ENCODE measurements at regions not wholly inside any gene's neighbourhood (a gene's known extent, or its start where the extent isn't known, plus 50 kb on each side); places are given as distances from the start of the nearest gene placed in this dataset.

DNA sequence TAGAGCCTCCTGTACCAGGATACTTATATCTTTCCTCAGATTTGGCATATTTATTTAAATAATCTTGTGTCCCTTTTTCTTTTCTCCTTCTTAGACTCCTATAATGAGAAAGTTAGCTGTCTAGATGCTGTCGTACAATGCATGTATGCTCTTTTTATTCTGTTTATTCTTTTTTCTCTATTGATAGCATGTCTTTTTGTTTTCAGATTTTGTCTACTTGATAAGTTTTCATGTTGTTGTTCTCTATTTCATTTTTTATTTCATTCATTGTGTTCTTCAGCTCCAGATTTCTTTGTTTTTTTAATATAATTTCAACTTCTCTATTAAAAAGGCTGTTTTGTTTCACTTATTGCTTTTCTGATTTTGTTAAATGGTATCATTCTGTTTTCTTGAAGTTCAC lies 674.3 kb upstream of the POU3F3 start:
- no peak for DNase-seq

DNA sequence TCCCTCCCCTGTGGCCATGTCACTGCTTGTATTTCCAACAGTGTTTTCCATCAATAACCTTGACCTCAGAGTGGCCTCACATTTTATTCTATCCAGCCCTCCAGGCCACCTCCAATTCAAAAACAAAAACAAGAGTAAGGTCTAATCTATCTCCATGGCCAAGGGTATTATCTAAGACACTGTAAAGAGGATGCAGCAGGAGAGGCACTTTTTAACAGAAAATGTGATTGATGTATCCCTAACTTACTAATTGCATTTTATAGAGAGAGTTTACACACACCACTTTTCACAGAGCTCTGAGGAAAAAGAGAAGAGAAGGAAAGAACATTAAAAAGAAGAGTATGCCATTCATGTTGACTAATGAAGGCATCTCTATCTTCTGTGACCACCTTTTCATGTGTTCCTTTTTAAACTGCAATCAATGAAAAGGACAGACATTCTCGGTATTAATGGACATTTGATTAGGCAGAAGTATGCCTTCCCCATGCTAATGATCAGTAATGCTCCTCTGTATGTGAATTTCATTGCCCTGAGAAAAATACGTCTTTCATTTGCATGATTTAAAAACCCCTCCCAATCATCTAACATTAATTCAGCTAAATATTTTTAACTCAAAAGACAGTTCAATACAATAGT lies 653.3 kb upstream of the POU3F3 start:
- DNase-seq = no peak

DNA sequence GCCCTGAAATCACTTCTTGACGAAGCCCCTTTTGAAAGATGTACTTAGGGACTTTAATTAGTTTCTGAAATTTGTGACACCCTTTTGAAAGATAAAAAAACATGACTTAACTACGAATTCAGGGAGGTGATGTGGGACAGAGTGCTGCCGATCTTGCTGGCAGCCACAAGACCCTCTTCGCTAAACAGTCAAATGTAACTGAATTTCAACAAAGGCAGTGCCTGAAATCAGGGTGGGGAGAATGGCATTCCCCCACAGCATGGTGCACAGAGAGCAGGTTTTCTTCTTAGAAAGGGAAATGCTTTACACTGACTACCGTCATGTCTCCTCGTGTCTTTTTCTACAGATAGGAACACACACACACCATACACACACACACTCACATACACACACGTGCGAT lies 640.2 kb upstream of the POU3F3 start:
- no peak for DNase-seq

DNA sequence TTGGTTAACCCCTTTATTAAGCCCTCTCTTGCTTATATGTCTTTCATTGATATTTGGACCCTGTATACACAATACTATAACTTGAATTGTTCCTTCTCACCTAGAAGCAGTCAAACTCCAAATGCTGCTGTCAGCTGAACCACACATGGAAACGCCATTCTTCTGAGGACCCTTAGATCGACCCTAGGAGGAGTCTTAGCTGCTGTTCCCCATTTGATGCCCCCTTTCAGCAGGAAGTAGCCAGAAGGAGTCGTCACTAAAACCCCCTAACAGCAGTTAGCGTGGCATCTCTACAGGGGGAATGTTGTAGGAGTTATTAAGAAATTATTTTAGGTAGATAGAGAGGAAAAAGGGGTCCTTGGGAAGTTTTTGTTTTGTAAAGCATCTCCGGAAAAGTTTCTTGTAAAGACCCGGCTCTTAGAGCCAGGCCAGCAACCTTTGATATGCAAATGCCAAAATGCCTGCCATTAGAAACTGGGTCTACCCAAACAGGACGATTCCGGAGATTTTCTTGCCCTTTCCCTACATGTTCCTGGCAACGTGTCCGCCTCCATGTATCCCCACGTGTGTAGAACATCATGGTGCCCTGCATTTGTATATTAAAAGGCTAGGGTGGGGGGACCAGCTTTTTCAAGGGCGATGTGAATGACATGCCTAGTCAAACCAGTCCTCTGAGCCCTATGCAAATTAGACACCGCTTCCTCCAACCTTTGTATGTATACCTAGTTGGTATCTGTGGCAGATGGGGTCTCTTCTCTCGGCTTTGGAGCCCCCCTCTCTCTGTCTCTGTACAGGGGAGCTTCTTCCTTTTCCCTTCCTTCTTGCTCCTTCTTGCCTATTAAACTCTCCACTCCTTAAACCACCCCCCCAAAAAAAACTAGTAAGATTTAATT lies 638.4 kb upstream of the POU3F3 start:
- DNase-seq = no peak

DNA sequence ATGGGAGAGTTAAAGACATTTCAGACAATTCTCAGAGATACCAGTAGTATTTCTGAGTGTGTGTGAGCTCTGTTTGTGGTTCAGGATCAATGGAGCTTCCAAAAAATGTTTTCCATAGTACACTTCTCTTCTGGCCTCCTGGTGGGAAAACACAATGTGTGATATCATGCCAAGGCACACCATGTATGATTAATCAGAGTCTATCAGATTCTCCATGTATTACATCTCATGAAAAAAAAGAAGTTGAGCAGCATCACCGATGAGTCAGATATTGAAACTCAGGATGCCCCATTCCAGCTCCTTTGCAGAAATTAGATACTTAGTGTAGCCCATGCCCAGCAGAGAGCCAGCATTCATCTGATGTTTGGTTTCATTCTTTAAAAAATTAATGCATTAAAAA lies 620.3 kb upstream of the POU3F3 start:
- DNase-seq = no peak

DNA sequence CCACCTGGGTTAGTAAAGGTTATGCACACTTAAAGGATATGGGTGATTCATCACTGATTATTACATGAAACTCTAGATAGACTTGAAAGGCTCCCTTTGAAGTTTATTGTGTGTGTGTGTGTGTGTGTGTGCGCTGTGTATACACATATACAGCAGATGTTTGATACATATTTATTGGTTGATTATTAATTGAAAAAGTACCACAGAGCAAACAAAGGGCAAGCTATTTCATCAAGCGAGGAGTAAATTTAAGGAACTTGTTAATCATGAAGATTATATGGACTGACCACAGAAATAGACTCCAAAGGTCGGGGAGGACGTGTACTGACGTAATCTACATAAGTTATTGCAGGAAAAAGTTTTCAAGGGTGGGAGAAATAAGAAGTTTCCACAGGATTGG lies 617.4 kb upstream of the POU3F3 start:
- no peak for DNase-seq

DNA sequence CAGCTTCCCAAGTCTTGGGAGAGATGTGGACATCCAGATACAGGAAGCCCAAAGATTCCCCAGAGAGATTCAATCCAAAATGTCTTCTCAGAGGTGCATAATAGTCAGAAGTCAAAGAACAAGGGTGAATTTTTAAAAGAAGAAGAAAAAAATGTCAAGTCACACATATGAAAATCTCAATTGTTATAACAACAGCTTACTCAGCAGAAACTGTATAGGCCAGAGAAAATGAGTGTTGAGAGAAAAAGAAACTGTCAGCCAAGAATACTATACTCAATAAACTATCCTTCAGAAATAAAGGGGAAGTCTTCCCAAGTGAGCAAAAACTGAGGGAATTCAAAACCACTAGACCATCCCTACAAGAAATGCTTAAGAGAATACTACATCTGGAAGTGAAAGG lies 612.9 kb upstream of the POU3F3 start:
- no peak for DNase-seq

DNA sequence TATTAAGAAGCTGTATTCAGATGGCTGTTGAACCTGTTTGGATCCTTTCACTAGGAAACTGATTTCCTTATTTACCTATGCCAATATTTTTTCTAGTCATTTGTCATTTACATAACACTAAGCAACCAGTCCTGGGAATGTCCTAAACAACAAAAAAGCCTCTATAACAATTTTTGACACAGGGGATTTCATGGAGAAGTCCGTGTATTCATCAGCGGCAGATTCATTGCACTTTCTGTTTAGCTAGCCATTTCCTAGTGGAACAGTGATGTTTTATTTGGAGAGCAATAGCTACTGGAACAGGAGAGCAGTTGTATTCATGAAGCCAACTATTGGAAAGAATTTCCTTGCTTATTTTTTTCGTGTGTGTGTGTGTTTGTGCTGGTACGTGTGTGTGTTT lies 604.3 kb upstream of the POU3F3 start:
- no peak for DNase-seq

DNA sequence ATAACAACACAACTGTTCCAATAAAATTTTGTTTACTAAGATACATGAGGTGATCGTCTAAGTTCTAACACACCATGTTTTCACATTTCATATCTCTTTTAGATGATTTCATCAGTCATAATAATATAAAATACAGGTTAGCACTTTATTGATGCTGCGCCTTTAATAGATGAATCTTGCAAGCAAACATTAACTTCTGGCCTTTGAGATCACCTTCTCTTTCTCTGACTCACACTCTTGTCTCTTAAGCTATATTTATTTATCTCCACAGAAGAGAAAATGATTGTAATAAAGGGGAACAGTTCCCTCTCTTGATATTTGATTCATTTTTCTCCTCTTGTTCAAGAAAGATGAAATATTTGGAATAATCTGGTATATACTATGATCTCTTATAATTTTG lies 603.3 kb upstream of the POU3F3 start:
- DNase-seq = no peak

DNA sequence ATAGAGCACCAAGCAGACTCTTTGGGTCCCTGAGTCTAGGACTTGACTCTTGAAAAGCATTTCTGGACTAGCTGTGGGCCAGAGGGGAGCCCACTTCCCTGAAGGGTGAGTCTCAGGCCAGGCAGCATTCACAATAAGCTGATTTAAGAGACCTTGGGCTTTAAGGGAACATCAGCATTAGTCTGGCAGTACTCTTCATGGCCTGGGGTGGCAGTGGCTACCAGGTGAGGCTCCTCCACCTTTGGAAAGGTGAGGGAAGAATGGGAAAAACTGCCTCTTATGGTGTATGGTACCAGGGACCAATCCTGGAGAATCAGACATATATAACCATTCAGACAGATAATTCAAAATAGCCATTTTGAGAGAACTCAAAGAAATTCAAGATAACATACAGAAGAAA lies 599.9 kb upstream of the POU3F3 start:
- no peak for DNase-seq

DNA sequence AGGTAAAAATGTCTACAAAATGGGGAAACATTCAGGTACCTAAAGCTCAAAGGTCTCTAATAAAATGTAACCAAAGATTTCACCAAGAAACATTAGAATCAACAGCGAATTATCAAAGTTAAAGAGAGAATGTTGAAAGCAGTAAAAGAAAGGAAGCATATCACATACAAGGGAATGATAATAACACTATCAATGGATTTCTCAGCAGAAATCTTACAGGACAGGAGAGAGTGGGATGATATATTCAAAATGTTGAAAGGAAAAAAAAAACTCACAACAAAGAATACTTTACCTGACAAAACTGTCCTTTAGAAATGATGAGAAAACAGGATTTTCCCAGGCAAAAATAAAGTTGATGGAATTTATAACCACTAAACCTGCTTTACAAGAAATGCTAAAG lies 591.2 kb upstream of the POU3F3 start:
- DNase-seq = no peak

DNA sequence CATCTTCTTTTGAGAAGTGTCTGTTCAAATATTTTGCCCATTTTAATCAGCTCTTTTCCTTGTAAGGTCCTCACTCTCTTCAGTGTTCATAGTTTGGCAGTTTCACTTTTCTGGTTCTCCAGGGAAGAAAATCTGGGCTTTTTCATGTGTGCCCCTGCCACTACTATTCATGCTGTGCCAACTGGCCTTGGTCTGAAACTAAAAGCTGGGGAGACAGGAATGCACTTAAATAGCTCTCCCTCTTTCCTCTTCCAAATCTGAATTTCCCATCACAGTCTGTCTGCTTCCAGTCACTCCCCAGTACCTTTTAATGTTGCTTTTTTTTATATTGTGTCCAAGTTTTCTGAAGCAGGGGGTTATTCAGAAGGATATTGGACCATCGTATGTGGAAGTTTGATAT lies 574.3 kb upstream of the POU3F3 start:
- no peak for DNase-seq

DNA sequence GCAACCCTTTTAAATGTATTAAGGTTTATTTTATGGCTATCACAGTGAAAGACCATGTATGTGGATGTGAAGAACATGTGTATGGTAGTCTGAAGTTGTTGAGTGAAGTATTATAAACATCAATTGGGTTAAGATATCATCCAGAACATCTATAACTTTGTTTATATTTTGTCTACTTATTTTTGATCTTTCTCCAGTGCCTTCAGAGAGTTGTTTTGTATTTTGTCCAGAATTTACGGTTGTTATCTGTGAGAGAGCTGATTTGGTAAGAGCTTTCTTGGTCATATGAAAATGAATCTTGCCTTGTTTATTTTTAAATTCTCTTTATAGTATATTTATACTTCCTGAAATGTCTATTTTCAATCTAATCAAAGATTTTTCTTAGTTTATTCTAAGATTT lies 573.7 kb upstream of the POU3F3 start:
- DNase-seq = no peak

DNA sequence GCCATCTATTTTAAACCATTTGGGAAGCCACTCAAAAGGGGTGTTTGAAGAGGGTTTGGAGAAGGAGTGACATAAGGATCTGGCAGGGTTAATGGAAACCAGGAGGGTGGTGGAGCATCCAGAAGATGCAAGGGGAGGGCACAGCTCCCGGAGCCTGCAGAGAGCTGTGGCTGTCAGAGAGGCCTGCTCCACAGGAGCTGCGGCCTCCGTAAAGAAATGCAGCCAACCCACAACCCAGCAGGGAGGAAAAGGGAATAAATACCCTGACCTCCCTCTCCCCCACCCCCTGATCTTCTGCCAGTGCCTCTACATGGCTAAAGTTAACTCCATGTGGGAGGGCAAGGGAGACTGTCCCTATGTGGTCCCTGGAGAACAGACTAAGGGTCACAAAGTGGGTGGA lies 567.1 kb upstream of the POU3F3 start:
- DNase-seq = no peak

DNA sequence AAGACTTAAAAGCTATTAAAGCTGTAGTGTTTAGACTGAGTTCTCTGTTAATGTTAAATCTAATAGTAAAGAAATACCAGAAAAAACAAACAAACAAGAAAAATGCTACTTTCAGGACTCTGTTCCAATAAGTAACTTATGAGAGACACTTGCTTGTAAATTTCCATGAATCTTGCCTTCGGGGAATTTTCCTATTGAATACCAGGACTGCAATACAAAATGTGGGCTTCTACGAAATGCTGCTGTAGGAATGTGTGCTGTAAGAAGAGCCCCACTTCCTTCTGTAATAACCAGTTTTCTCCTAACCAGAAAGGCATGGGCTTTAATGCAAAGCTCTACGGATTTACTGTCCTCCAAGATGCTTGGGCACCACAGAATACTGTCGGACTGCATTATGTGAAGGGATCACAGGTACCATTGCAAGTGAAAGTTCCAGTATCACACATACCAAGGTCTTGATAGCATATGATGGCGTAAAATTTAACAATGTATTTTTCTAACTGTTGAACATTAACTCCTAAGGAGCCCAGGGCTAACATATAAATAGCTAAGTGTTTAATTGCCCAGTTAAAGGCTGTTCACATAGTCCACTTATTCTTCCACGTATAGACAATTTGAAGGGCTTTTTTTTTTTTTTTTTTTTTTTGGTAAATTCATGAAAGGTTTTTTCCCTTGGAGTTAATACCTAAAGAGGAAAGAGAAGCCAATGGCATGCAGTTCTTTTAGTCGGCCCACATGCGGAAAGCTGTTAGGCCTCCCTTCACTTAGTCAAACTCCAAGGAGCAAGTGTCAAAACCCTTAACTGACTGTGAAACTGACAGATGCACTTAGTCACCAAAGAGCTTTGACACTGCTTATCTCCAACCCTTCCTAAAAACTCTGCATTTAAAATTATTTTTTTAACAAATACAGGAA lies 564.0 kb upstream of the POU3F3 start:
- no peak for DNase-seq

DNA sequence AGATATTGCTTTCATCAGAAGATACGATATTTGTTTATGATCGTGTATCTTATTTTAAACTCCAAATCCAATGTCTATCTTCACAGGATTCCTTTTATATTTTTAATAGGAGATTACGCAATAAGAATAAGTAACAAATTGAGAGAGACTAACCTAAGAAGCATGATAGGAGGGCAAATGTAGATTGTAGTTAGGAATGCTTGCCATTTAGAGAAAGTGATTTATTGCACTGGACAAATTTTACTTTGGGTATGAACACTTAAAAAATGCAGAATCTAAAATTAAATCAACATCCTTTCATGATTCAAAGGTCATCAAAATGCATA lies 563.4 kb upstream of the POU3F3 start:
- DNase-seq = no peak

DNA sequence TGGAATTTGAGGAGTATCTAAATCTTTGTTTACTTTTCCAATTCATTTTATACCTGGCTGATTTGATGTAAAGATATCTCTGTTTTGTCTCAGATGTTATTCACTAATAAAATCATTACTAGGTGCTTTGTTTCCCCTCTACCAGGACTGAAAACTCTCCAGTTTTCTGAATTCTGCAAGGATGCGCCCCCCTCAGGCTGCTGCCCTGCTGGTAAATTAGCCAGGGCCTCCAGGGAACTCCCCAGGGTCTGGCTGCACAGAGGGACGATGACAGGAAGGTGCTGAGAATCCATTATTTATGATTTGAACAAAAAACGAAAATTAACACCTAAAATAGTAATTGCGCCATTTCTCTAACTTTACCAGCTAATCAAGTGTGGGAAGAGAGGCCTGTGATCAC lies 541.2 kb upstream of the POU3F3 start:
- DNase-seq = no peak

DNA sequence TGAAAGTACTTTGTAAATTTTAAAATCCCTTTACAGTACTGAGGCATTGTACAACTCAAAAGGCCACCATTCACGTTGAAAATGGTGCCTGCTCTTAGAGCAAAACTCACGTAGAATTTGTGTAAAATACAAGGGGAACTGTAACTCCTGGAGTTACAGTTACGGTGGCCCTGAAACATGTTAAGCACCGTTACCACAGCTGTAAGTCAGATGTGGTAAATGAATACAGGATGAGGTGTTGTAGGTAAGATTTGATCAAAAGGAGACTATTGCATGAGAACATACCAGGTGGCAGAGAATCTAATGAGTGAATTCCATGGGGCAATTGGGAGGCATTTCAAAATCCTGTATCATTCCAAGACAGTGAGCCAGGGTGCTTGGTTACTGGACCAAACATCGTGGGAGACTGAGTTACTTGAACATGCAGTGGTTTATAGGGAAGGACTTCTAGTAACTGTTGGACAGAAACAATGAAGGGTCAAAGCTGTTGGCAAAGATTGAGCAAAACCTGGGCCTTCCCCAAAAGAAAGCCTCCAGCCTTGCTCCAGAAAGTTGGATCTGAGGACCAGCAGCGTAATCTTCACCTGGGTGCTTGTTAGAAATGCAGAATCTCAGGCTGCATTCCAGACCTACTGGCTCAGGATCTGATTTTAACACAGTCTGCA lies 535.8 kb upstream of the POU3F3 start:
- DNase-seq = no peak

DNA sequence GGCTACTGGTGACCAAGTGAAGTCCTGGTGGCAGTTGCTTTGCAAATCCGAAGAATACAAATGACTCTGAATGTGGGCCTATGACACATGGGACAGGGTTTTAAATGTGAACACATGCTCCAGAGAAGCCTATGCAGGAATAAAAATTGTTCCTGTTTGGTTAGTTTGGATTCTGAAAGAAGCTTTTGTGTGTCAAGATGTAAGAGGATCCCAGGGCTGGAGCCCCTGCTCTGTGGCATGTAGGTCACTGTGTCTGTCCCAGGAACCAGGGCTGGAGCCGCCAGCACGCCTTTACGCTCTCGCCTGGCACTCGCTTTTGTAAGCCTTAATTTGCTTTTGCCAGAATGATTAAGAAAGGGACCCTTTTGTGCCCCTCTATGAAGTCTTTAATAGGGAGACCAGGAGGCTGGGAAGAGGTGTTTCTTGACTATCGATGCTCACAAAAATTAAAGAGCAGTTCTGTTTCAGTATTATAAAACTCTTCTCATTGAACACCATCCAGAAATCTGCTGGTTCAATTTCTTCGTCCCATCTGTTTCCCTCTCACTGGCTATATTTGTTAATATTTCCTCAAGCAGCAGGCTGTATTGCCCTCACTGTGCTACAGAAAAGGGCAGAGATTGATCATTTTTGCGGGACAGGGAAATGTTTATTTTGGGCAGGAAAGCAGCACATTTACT lies 532.7 kb upstream of the POU3F3 start:
- no peak for DNase-seq

DNA sequence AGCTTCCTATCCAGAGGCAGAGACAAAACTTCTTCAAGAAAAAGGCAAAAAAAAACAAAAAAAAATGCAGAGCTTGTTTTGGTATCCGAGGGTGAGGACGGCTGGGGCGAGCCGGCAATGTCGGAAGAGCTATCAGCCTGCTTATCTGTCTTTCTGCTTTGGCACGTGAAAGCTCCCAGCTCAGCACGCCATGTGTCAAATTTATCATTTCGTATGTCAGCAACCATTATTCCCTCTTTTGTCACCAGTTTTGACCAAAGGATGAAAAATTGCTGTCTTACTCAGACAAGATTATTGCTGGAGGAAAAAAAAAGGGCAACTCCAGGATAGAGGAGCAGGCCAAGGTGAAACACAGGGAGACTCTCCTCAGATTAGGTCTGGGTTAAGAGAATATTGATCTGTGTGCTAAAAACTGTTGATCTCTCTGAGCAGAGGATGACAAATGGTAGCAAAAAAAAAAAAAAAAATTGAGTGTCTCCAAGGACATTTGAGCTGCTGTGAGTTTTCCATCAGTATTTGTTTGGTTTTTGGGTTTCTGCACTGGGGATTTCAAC lies 532.0 kb upstream of the POU3F3 start:
- DNase-seq = no peak

DNA sequence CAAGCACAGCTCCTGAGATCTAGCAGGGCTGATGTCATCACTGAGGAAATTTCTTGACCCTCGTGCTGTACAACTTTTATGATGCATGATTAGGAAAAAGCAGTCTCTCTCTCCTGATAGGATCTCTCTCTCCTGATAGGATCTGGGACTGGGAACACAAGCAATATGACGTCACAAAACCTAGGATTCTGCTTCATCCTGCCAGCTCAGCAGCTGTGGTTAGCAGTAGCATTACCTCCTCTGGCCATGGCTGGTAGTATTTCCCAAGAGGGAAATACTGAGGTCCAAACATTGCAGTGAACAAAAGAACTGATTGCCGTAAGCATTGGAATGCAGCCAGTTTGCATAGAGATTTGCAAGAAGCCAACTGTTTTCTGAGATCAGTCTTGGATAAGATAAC lies 521.2 kb upstream of the POU3F3 start:
- no peak for DNase-seq

DNA sequence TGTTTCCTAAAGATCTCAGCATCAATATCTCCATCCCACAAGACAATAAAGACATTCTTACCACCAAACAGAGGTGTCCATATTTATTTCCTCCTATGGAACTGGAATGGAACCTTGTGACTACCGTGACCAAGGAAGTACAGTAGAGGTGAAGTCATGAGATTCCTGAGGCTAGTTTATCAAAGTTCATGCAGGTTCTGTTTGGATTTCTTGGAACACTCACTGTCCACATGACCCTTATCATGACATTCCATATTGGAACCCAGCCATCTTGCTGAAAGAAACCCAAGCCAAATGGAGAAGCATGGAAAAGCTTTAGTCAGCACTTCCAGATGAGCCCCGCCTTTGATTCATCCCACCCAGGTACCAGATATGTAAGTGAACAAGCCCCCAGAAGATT lies 516.0 kb upstream of the POU3F3 start:
- no peak for DNase-seq
